ENCODE measurements at regions not wholly inside any gene's neighbourhood (a gene's known extent, or its start where the extent isn't known, plus 50 kb on each side); places are given as distances from the start of the nearest gene placed in this dataset.

- TF ChIP-seq CTCF (IDR thresholded peaks at IDR 0.05) (no peak), POLR2A (IDR thresholded peaks at IDR 0.05) (no peak)
Measured at GRCh38 chr7:17132726-17133125, 165.7 kb upstream of the AHR start.

Data from adrenal gland (tissue), 5 donors.